SK-N-SH treated with all-trans-retinoic acid at 6 μM for 48 hours (cell line): ENCODE measurements at regions not wholly inside any gene's neighbourhood (a gene's known extent, or its start where the extent isn't known, plus 50 kb on each side); places are given as distances from the start of the nearest gene placed in this dataset.

Experiments
- ATAC-seq: fragments of 200-7000 bp; cut with Tn5 transposase; 3 replicates; pipeline ENCODE4 v1.9.1; 2020; ENCODE audit warnings: mild to moderate bottlenecking, moderate library complexity
- BACH2 ChIP-seq: fragments of 250-450 bp; sonication (Bioruptor Pico); IDR thresholded peaks from 2 replicates; pipeline ENCODE4 v1.9.0; 2021; ENCODE audit warnings: mild to moderate bottlenecking, borderline replicate concordance
- CREB5 ChIP-seq: fragments of 250-450 bp; sonication (Bioruptor Pico); IDR thresholded peaks from 2 replicates; pipeline ENCODE4 v1.5.1; 2020; ENCODE audit warnings: low read depth, mild to moderate bottlenecking, moderate library complexity
- CSDC2 ChIP-seq: fragments of 250-450 bp; sonication (Bioruptor Pico); IDR thresholded peaks from 2 replicates; pipeline ENCODE4 v1.5.0; 2020; ENCODE audit warnings: mild to moderate bottlenecking, moderate library complexity
- ESRRG ChIP-seq: fragments of 250-450 bp; sonication (Bioruptor Pico); IDR thresholded peaks from 2 replicates; pipeline ENCODE4 v1.6.1; 2021; ENCODE audit warnings: mild to moderate bottlenecking
- GLIS3 ChIP-seq: fragments of 250-450 bp; sonication (Bioruptor Pico); IDR thresholded peaks from 2 replicates; pipeline ENCODE4 v1.5.0; 2020; ENCODE audit warnings: mild to moderate bottlenecking, moderate library complexity
- OSR1 ChIP-seq: fragments of 250-450 bp; sonication (Bioruptor Pico); IDR thresholded peaks from 2 replicates; pipeline ENCODE4 v1.8.0; 2022; ENCODE audit warnings: moderate library complexity, mild to moderate bottlenecking, inconsistent platforms
- PPARA ChIP-seq: fragments of 250-450 bp; sonication (Bioruptor Pico); IDR thresholded peaks from 2 replicates; pipeline ENCODE4 v1.5.0; 2020; ENCODE audit warnings: mild to moderate bottlenecking, borderline replicate concordance
- RARB ChIP-seq: fragments of 250-450 bp; sonication (Bioruptor Pico); IDR thresholded peaks from 2 replicates; pipeline ENCODE4 v1.8.0; 2021; ENCODE audit warnings: mild to moderate bottlenecking, moderate library complexity
- SNAI2 ChIP-seq: fragments of 250-450 bp; sonication (Bioruptor Pico); IDR thresholded peaks from 2 replicates; pipeline ENCODE4 v1.5.0; 2020; ENCODE audit warnings: mild to moderate bottlenecking, moderate library complexity
- TCF4 ChIP-seq: fragments of 250-450 bp; sonication (Bioruptor Pico); IDR thresholded peaks from 2 replicates; pipeline ENCODE4 v1.8.0; 2021; ENCODE audit warnings: mild to moderate bottlenecking, moderate library complexity, borderline replicate concordance
- TOX ChIP-seq: fragments of 250-450 bp; sonication (Bioruptor Pico); IDR thresholded peaks from 2 replicates; pipeline ENCODE4 v1.8.0; 2021; ENCODE audit warnings: mild to moderate bottlenecking, moderate library complexity, borderline replicate concordance
- TSHZ2 ChIP-seq: fragments of 250-450 bp; sonication (Bioruptor Pico); IDR thresholded peaks from 2 replicates; pipeline ENCODE4 v1.5.0; 2020; ENCODE audit warnings: mild to moderate bottlenecking, moderate library complexity
- ZC3H10 ChIP-seq: fragments of 250-450 bp; sonication (Bioruptor Pico); IDR thresholded peaks from 2 replicates; pipeline ENCODE4 v1.5.1; 2021; ENCODE audit warnings: mild to moderate bottlenecking, moderate library complexity
- ZFP3 ChIP-seq: fragments of 250-450 bp; sonication (Bioruptor Pico); IDR thresholded peaks from 2 replicates; pipeline ENCODE4 v1.5.0; 2020; ENCODE audit warnings: mild to moderate bottlenecking, moderate library complexity
- ZFP30 ChIP-seq: fragments of 450-650 bp; formaldehyde crosslinking; IDR thresholded peaks from 2 replicates; pipeline ENCODE4 v1.5.0; 2022; ENCODE audit warnings: mild to moderate bottlenecking, moderate library complexity
- ZNF565 ChIP-seq: fragments of 450-650 bp; formaldehyde crosslinking; conservative IDR thresholded peaks from 2 replicates; pipeline ENCODE4 v1.5.0; 2020; ENCODE audit warnings: low read depth, mild to moderate bottlenecking, moderate library complexity
- ZNF8 ChIP-seq: fragments of 450-650 bp; formaldehyde crosslinking; IDR thresholded peaks from 2 replicates; pipeline ENCODE4 v1.5.0; 2020; ENCODE audit warnings: mild to moderate bottlenecking, moderate library complexity
- TF ChIP-seq, protein P1 (sequence below): fragments of 250-450 bp; sonication (Bioruptor Pico); IDR thresholded peaks from 2 replicates; pipeline ENCODE4 v1.8.0; 2020; ENCODE audit warnings: mild to moderate bottlenecking, moderate library complexity, borderline replicate concordance
- TF ChIP-seq, protein P2 (sequence below): fragments of 250-450 bp; sonication (Bioruptor Pico); IDR thresholded peaks from 2 replicates; pipeline ENCODE4 v1.5.1; 2021; ENCODE audit warnings: mild to moderate bottlenecking, moderate library complexity
- TF ChIP-seq, protein P3 (sequence below): fragments of 250-450 bp; sonication (Bioruptor Pico); IDR thresholded peaks from 2 replicates; pipeline ENCODE4 v1.8.0; 2021; ENCODE audit warnings: low read depth, mild to moderate bottlenecking, moderate library complexity, borderline replicate concordance

DNA sequence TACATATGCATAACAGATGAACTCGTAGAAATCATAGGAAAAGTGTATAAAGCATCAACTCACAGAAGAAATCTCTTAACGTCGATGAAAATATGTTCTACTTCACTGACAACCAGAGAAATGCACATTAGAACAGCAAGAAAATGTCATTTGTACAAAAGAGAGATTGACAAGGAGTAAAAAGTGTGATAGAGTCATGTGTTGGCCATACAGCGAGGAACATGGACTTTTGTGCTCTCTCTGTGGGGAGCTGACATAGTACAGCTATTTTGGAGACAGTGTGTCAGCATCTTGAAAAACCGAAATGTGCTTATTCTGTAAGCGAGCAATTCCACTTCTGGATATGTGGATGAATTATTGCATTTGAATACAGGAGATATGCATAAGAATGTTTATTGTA lies 477.9 kb downstream of the ICE1 start:
- no peak for ATAC-seq
- TF ChIP-seq, protein P1, sequence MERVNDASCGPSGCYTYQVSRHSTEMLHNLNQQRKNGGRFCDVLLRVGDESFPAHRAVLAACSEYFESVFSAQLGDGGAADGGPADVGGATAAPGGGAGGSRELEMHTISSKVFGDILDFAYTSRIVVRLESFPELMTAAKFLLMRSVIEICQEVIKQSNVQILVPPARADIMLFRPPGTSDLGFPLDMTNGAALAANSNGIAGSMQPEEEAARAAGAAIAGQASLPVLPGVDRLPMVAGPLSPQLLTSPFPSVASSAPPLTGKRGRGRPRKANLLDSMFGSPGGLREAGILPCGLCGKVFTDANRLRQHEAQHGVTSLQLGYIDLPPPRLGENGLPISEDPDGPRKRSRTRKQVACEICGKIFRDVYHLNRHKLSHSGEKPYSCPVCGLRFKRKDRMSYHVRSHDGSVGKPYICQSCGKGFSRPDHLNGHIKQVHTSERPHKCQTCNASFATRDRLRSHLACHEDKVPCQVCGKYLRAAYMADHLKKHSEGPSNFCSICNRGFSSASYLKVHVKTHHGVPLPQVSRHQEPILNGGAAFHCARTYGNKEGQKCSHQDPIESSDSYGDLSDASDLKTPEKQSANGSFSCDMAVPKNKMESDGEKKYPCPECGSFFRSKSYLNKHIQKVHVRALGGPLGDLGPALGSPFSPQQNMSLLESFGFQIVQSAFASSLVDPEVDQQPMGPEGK (CRISPR knock-in tag), result no peak
- TF ChIP-seq CREB5 (CRISPR knock-in tag) (no peak), ZNF8 (no peak), TSHZ2 (CRISPR knock-in tag) (no peak), OSR1 (no peak), ESRRG (CRISPR knock-in tag) (no peak), GLIS3 (no peak), ZC3H10 (CRISPR knock-in tag) (no peak), CSDC2 (CRISPR knock-in tag) (no peak), TOX (no peak), ZFP30 (CRISPR knock-in tag) (no peak), RARB (no peak), ZNF565 (CRISPR knock-in tag) (no peak)
- TF ChIP-seq, protein P2, sequence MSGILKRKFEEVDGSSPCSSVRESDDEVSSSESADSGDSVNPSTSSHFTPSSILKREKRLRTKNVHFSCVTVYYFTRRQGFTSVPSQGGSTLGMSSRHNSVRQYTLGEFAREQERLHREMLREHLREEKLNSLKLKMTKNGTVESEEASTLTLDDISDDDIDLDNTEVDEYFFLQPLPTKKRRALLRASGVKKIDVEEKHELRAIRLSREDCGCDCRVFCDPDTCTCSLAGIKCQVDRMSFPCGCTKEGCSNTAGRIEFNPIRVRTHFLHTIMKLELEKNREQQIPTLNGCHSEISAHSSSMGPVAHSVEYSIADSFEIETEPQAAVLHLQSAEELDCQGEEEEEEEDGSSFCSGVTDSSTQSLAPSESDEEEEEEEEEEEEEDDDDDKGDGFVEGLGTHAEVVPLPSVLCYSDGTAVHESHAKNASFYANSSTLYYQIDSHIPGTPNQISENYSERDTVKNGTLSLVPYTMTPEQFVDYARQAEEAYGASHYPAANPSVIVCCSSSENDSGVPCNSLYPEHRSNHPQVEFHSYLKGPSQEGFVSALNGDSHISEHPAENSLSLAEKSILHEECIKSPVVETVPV (CRISPR knock-in tag), result no peak
- TF ChIP-seq, protein P3, sequence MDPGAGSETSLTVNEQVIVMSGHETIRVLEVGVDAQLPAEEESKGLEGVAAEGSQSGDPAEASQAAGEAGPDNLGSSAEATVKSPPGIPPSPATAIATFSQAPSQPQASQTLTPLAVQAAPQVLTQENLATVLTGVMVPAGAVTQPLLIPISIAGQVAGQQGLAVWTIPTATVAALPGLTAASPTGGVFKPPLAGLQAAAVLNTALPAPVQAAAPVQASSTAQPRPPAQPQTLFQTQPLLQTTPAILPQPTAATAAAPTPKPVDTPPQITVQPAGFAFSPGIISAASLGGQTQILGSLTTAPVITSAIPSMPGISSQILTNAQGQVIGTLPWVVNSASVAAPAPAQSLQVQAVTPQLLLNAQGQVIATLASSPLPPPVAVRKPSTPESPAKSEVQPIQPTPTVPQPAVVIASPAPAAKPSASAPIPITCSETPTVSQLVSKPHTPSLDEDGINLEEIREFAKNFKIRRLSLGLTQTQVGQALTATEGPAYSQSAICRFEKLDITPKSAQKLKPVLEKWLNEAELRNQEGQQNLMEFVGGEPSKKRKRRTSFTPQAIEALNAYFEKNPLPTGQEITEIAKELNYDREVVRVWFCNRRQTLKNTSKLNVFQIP, result no peak

GRCh38 chr5:5899716-5900115 lies 477.2 kb downstream of the ICE1 start:
- no peak for ATAC-seq
- TF ChIP-seq, protein P2 (CRISPR knock-in tag), result no peak
- TF ChIP-seq ZFP3, result no peak
- TF ChIP-seq TOX, result no peak
- TF ChIP-seq RARB, result no peak
- TF ChIP-seq PPARA (CRISPR knock-in tag), result no peak
- TF ChIP-seq ZNF565 (CRISPR knock-in tag), result no peak
- no peak for TF ChIP-seq TCF4 (CRISPR knock-in tag)
- no peak for TF ChIP-seq SNAI2
- TF ChIP-seq ESRRG (CRISPR knock-in tag), result no peak
- TF ChIP-seq ZNF8, result no peak

GRCh38 chr5:5888284-5888683 lies 465.8 kb downstream of the ICE1 start:
- ATAC-seq, result no peak
- TF ChIP-seq ZC3H10 (CRISPR knock-in tag) (no peak), TCF4 (CRISPR knock-in tag) (no peak), ZFP3 (no peak), CSDC2 (CRISPR knock-in tag) (no peak), BACH2 (CRISPR knock-in tag) (no peak), SNAI2 (no peak)
- TF ChIP-seq, protein P2 (CRISPR knock-in tag), result no peak
